ENCODE measurements at regions not wholly inside any gene's neighbourhood (a gene's known extent, or its start where the extent isn't known, plus 50 kb on each side); places are given as distances from the start of the nearest gene placed in this dataset.

GRCh38 chr22:48715511-48715910, 1112.2 kb downstream of the BRD1 start:
- TF ChIP-seq EZH2 (IDR thresholded peaks at IDR 0.05; ENCODE audit: insufficient read depth, poor library complexity, severe bottlenecking) (no peak), EZH2phosphoT487 (IDR thresholded peaks at IDR 0.05; ENCODE audit: insufficient read depth, low read depth) (no peak)
